HCT116 (cell line): ENCODE measurements at regions not wholly inside any gene's neighbourhood (a gene's known extent, or its start where the extent isn't known, plus 50 kb on each side); places are given as distances from the start of the nearest gene placed in this dataset.

ENCODE experiments used
- ATAC-seq: fragments of 200-7000 bp; cut with Tn5 transposase; 2 replicates; pipeline ENCODE4 v1.9.1; 2020; ENCODE audit warnings: mild to moderate bottlenecking, moderate library complexity
- BruUV-seq: library from RNA; stranded (reverse); fragments of 400-500 nt; replicated peaks from 2 replicates; lab custom pipeline; 2021; lab: Mats Ljungman, UMichigan
- CTCF ChIA-PET: fragments of 300-600 bp; sonication (Branson Sonifier 250); formaldehyde crosslinking; loops from one replicate; lab custom pipeline; 2021; ENCODE audit warnings: antibody characterized with exemption; lab: Charles Lee
- POLR2A ChIA-PET: fragments of 300-600, 350-600 bp; sonication (Branson Sonifier 250); formaldehyde crosslinking; loops from one replicate; lab custom pipeline; 2021; ENCODE audit warnings: antibody characterized with exemption; lab: Charles Lee
- RAD21 ChIA-PET, 2 experiments: fragments of 300-600 bp; sonication (Branson Sonifier 250); formaldehyde crosslinking; loops; one replicate each; lab custom pipeline; 2023; ENCODE audit warnings: low total read pairs in 2 of 2; ENCODE audit not compliant: uncharacterized antibody in 2 of 2, unreplicated experiment in 2 of 2, low non-redundant PET in 1 of 2; lab: Charles Lee
- DNase-seq: peaks from one replicate; pipeline ENCODE4 v3.0.0-alpha.2; 2010; ENCODE audit warnings: low read depth, low spot score
- H2AFZ ChIP-seq: fragments of 200-600 bp; shearing (Covaris generic), sonication (generic); 2 replicates; pipeline ENCODE4 v1.6.1; 2017; ENCODE audit warnings: low read depth, mixed run types, mixed read lengths, antibody characterized with exemption, low read length; ENCODE audit not compliant: poor library complexity, severe bottlenecking
- H3K27ac ChIP-seq: 2 replicates; pipeline ENCODE4 v1.5.1; 2012; ENCODE audit warnings: low read depth, low read length
- H3K27me3 ChIP-seq: fragments of 200-600 bp; sonication (generic); 2 replicates; pipeline ENCODE4 v1.6.1; 2016; ENCODE audit warnings: mixed run types, low read length, mixed read lengths; ENCODE audit not compliant: insufficient read depth
- H3K36me3 ChIP-seq, 2 experiments: fragments of 200-500 bp in 1 of 2; fragments of 200-600 bp in 1 of 2; sonication (Bioruptor generic) in 1 of 2; sonication (generic) in 1 of 2; 2 replicates each; pipeline versions ENCODE4 v1.5.1 to v1.6.1; 2014 to 2016; ENCODE audit warnings: low read length in 2 of 2, inconsistent platforms in 1 of 2, mixed read lengths in 1 of 2, mixed run types in 1 of 2; ENCODE audit not compliant: insufficient read depth in 2 of 2, control insufficient read depth in 1 of 2
- H3K4me1 ChIP-seq, 2 experiments: fragments of 200-600 bp in 1 of 2; sonication (generic) in 1 of 2; 2 replicates each; pipeline versions ENCODE4 v1.5.1 to v1.6.1; 2012 to 2017; ENCODE audit warnings: low read length in 2 of 2, inconsistent platforms in 1 of 2, mild to moderate bottlenecking in 1 of 2, mixed read lengths in 1 of 2, mixed run types in 1 of 2, moderate library complexity in 1 of 2; ENCODE audit not compliant: insufficient read depth in 2 of 2, control insufficient read depth in 1 of 2
- H3K4me2 ChIP-seq: fragments of 200-600 bp; sonication (generic); 2 replicates; pipeline ENCODE4 v1.6.1; 2017; ENCODE audit warnings: mixed run types, low read length, mixed read lengths
- H3K4me3 ChIP-seq, 2 experiments: fragments of 200-600 bp in 1 of 2; sonication (generic) in 1 of 2; replicated peaks in 1 of 2; 2 replicates each; pipeline ENCODE4 v1.5.1; 2011 to 2016; ENCODE audit warnings: low read length in 2 of 2, control low read depth in 1 of 2, low read depth in 1 of 2, mild to moderate bottlenecking in 1 of 2, mixed read lengths in 1 of 2, mixed run types in 1 of 2
- H3K79me2 ChIP-seq: fragments of 200-600 bp; sonication (generic); 2 replicates; pipeline ENCODE4 v1.6.1; 2017; ENCODE audit warnings: mild to moderate bottlenecking, mixed run types, low read length, moderate library complexity, mixed read lengths; ENCODE audit not compliant: insufficient read depth
- H3K9ac ChIP-seq: fragments of 200-600 bp; sonication (generic); 2 replicates; pipeline ENCODE4 v1.6.1; 2016; ENCODE audit warnings: low read length, mixed read lengths
- H3K9me2 ChIP-seq: fragments of 200-600 bp; sonication (generic), shearing (Covaris generic); 2 replicates; pipeline ENCODE4 v1.6.1; 2017; ENCODE audit warnings: mixed run types, mild to moderate bottlenecking, moderate library complexity; ENCODE audit not compliant: insufficient read depth
- H3K9me3 ChIP-seq, 2 experiments: fragments of 200-500 bp in 1 of 2; fragments of 200-600 bp in 1 of 2; sonication (Bioruptor generic) in 1 of 2; sonication (generic) in 1 of 2; 2 replicates each; pipeline ENCODE4 v1.6.1; 2014 to 2017; ENCODE audit warnings: low read length in 2 of 2, mixed read lengths in 2 of 2, inconsistent platforms in 1 of 2, low read depth in 1 of 2, mild to moderate bottlenecking in 1 of 2, mixed run types in 1 of 2, moderate library complexity in 1 of 2; ENCODE audit not compliant: control insufficient read depth in 1 of 2, insufficient read depth in 1 of 2
- H4K20me1 ChIP-seq: fragments of 200-600 bp; sonication (generic), shearing (Covaris generic); 2 replicates; pipeline ENCODE4 v1.6.1; 2017; ENCODE audit warnings: mixed run types, mild to moderate bottlenecking, moderate library complexity; ENCODE audit not compliant: insufficient read depth
- ATF3 ChIP-seq: IDR thresholded peaks from 2 replicates; pipeline ENCODE4 v1.6.1; 2012
- CTCF ChIP-seq, 3 experiments: fragments of 200-600 bp in 1 of 3; sonication (generic) in 1 of 3; IDR thresholded peaks in 2 of 3; conservative IDR thresholded peaks in 1 of 3; 2 replicates each; pipeline ENCODE4 v1.5.1; 2012 to 2017; ENCODE audit warnings: low read depth in 2 of 3, low read length in 2 of 3, antibody characterized with exemption in 1 of 3, borderline replicate concordance in 1 of 3, control low read depth in 1 of 3, mild to moderate bottlenecking in 1 of 3, mixed read lengths in 1 of 3, mixed run types in 1 of 3, moderate library complexity in 1 of 3; ENCODE audit not compliant: insufficient read depth in 1 of 3
- EGR1 ChIP-seq: IDR thresholded peaks from 2 replicates; pipeline ENCODE4 v1.6.1; 2012; ENCODE audit warnings: low read depth
- ELF1 ChIP-seq: IDR thresholded peaks from 2 replicates; pipeline ENCODE4 v1.6.1; 2012; ENCODE audit warnings: low read depth, borderline replicate concordance
- EZH2 ChIP-seq: fragments of 200-600 bp; sonication (generic); IDR thresholded peaks from 2 replicates; pipeline ENCODE4 v1.6.1; 2017; ENCODE audit warnings: antibody characterized with exemption, mixed run types
- JUND ChIP-seq: IDR thresholded peaks from 2 replicates; pipeline ENCODE4 v1.6.1; 2012
- POLR2A ChIP-seq: IDR thresholded peaks from 2 replicates; pipeline ENCODE4 v1.7.0; 2011; ENCODE audit warnings: borderline replicate concordance; ENCODE audit not compliant: insufficient read depth, insufficient read length; ENCODE audit errors: extremely low read depth
- POLR2AphosphoS5 ChIP-seq: IDR thresholded peaks from 2 replicates; pipeline ENCODE4 v1.6.1; 2011; ENCODE audit warnings: mild to moderate bottlenecking, low read depth, low read length, moderate library complexity
- RAD21 ChIP-seq: IDR thresholded peaks from 2 replicates; pipeline ENCODE4 v1.6.1; 2012; ENCODE audit warnings: low read depth, mild to moderate bottlenecking
- SIN3A ChIP-seq: IDR thresholded peaks from 2 replicates; pipeline ENCODE4 v1.6.1; 2012; ENCODE audit warnings: low read depth
- SP1 ChIP-seq: IDR thresholded peaks from 2 replicates; pipeline ENCODE4 v1.6.1; 2012; ENCODE audit warnings: low read depth
- SRF ChIP-seq: IDR thresholded peaks from 2 replicates; pipeline ENCODE4 v1.6.1; 2012; ENCODE audit warnings: low read depth
- TCF7L2 ChIP-seq: IDR thresholded peaks from 2 replicates; pipeline ENCODE4 v1.7.0; 2011; ENCODE audit warnings: borderline replicate concordance, inconsistent platforms; ENCODE audit not compliant: insufficient read depth, insufficient read length; ENCODE audit errors: extremely low read depth
- YY1 ChIP-seq: IDR thresholded peaks from 2 replicates; pipeline ENCODE4 v1.6.1; 2011; ENCODE audit warnings: low read length, low read depth, moderate library complexity, mild to moderate bottlenecking; ENCODE audit not compliant: insufficient replicate concordance; ENCODE audit errors: extremely low read depth
- ZFX ChIP-seq: fragments of 450-650 bp; IDR thresholded peaks from 2 replicates; pipeline ENCODE4 v1.6.1; 2017
- ZNF274 ChIP-seq: fragments of 200-500 bp; sonication (Bioruptor generic); IDR thresholded peaks from 2 replicates; pipeline ENCODE4 v1.6.1; 2014; ENCODE audit warnings: mild to moderate bottlenecking, low read depth, low read length, inconsistent platforms
- intact Hi-C: fragments of 100-400 bp; cut with micrococcal nuclease; formaldehyde crosslinking; loops from 2 replicates; pipeline ENCODE4 v1.10.0; 2022
- TF ChIP-seq, protein P1 (sequence below): IDR thresholded peaks from 2 replicates; pipeline ENCODE4 v1.6.1; 2012
- TF ChIP-seq, protein P2 (sequence below): IDR thresholded peaks from 2 replicates; pipeline ENCODE4 v1.6.1; 2011; ENCODE audit warnings: mild to moderate bottlenecking, low read length, moderate library complexity; ENCODE audit not compliant: insufficient replicate concordance; ENCODE audit errors: extremely low read depth
- TF ChIP-seq, protein P3 (sequence below): IDR thresholded peaks from 2 replicates; pipeline ENCODE4 v1.6.1; 2012; ENCODE audit warnings: low read depth

DNA sequence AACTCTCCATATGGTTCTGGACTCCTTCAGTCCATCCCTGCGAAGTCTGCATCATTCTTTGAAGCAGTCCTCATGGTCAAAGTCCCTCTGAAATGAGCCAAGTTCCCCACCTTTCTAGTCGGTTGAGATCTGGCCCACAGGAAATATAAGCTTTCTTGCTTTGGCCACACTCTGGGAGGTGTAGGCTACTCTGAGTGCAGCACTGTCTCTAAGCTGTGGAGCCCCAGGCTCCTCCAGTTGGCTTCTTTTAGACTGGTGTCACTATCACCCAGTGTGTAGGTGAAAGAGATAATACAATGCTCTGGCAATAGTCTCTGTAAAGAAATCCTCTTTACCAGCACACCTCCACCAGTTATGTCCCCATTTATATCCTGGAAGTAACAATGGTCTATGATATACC is 486.5 kb upstream of the KLF12 start:
- Histone ChIP-seq H3K9ac (no peak overlapping the region), H3K4me1 (no peaks in the 10 kb centered on the region), H3K27me3 (no peaks in the 10 kb centered on the region), H2AFZ (no peak overlapping the region), H3K4me2 (no peak overlapping the region), H3K9me2 (no peaks in the 10 kb centered on the region), H4K20me1 (no peaks in the 10 kb centered on the region), H3K27ac (no peak overlapping the region), H3K79me2 (no peaks in the 10 kb centered on the region), H3K36me3 (no peaks in the 10 kb centered on the region), H3K4me3 (no peak overlapping the region), H3K9me3 (no peaks in the 10 kb centered on the region; a peak in 1 of 4 replicates)
- intact Hi-C loops: no loop called here
- ChIA-PET CTCF (no interaction called here), POLR2A (no interaction called here), RAD21 (no interaction called here)
- TF ChIP-seq SIN3A (no peak), EGR1 (no peak), JUND (no peak), POLR2AphosphoS5 (no peak), POLR2A (no peak), EZH2 (no peak), TCF7L2 (no peak), ELF1 (no peak), SP1 (no peak), CTCF (IDR thresholded peaks at IDR 0.05 in 2 of 3, conservative IDR thresholded peaks at IDR 0.05 in 1 of 3; ENCODE audit: borderline replicate concordance in 1 of 3, insufficient read depth in 1 of 3, low read depth in 2 of 3, low read length in 2 of 3) (no peak), YY1 (no peak), ZNF274 (no peak), RAD21 (no peak), SRF (no peak), ATF3 (no peak), ZFX (no peak)
- TF ChIP-seq, protein P1, sequence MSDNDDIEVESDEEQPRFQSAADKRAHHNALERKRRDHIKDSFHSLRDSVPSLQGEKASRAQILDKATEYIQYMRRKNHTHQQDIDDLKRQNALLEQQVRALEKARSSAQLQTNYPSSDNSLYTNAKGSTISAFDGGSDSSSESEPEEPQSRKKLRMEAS: no peak
- TF ChIP-seq, protein P2, sequence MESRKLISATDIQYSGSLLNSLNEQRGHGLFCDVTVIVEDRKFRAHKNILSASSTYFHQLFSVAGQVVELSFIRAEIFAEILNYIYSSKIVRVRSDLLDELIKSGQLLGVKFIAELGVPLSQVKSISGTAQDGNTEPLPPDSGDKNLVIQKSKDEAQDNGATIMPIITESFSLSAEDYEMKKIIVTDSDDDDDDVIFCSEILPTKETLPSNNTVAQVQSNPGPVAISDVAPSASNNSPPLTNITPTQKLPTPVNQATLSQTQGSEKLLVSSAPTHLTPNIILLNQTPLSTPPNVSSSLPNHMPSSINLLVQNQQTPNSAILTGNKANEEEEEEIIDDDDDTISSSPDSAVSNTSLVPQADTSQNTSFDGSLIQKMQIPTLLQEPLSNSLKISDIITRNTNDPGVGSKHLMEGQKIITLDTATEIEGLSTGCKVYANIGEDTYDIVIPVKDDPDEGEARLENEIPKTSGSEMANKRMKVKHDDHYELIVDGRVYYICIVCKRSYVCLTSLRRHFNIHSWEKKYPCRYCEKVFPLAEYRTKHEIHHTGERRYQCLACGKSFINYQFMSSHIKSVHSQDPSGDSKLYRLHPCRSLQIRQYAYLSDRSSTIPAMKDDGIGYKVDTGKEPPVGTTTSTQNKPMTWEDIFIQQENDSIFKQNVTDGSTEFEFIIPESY: no peak
- TF ChIP-seq, protein P3, sequence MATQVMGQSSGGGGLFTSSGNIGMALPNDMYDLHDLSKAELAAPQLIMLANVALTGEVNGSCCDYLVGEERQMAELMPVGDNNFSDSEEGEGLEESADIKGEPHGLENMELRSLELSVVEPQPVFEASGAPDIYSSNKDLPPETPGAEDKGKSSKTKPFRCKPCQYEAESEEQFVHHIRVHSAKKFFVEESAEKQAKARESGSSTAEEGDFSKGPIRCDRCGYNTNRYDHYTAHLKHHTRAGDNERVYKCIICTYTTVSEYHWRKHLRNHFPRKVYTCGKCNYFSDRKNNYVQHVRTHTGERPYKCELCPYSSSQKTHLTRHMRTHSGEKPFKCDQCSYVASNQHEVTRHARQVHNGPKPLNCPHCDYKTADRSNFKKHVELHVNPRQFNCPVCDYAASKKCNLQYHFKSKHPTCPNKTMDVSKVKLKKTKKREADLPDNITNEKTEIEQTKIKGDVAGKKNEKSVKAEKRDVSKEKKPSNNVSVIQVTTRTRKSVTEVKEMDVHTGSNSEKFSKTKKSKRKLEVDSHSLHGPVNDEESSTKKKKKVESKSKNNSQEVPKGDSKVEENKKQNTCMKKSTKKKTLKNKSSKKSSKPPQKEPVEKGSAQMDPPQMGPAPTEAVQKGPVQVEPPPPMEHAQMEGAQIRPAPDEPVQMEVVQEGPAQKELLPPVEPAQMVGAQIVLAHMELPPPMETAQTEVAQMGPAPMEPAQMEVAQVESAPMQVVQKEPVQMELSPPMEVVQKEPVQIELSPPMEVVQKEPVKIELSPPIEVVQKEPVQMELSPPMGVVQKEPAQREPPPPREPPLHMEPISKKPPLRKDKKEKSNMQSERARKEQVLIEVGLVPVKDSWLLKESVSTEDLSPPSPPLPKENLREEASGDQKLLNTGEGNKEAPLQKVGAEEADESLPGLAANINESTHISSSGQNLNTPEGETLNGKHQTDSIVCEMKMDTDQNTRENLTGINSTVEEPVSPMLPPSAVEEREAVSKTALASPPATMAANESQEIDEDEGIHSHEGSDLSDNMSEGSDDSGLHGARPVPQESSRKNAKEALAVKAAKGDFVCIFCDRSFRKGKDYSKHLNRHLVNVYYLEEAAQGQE: no peak
- DNase-seq (no peak), ATAC-seq (no peak)
- BruUV-seq: no TSS peak
